IMR-90 (cell line): ENCODE measurements at regions not wholly inside any gene's neighbourhood (a gene's known extent, or its start where the extent isn't known, plus 50 kb on each side); places are given as distances from the start of the nearest gene placed in this dataset.

Experiments
- ATAC-seq: fragments of 200-7000 bp; cut with Tn5 transposase; 2 replicates; pipeline ENCODE4 v1.9.1; 2020; ENCODE audit warnings: low read depth, mild to moderate bottlenecking, moderate library complexity
- BruUV-seq: library from RNA; stranded (reverse); fragments of 400-500 nt; replicated peaks from 2 replicates; lab custom pipeline; 2021; lab: Mats Ljungman, UMichigan
- CTCF ChIA-PET: fragments of 300-600 bp; formaldehyde crosslinking; extraction: SDS; loops from one replicate; lab custom pipeline; 2021; ENCODE audit warnings: antibody characterized with exemption; lab: Yijun Ruan, JAX
- POLR2A ChIA-PET: fragments of 300-600 bp; sonication (Branson Sonifier 250); formaldehyde crosslinking; loops from one replicate; lab custom pipeline; 2022; ENCODE audit warnings: antibody characterized with exemption; ENCODE audit not compliant: unreplicated experiment; lab: Charles Lee
- DNase-seq: peaks from one replicate; pipeline ENCODE4 v3.0.0; 2013
- H2AFZ ChIP-seq: replicated peaks from 2 replicates; pipeline ENCODE3; 2013; ENCODE audit warnings: low read length, mild to moderate bottlenecking; ENCODE audit not compliant: poor library complexity
- H2AK5ac ChIP-seq: 2 replicates; pipeline ENCODE4 v1.6.1; 2013; ENCODE audit warnings: low read depth, low read length, inconsistent platforms
- H2AK9ac ChIP-seq: replicated peaks from 2 replicates; pipeline ENCODE3; 2013; ENCODE audit warnings: mild to moderate bottlenecking, low read depth, low read length, moderate library complexity; ENCODE audit not compliant: poor library complexity
- H2BK120ac ChIP-seq: 2 replicates; pipeline ENCODE4 v1.6.1; 2013; ENCODE audit warnings: low read depth, low read length, inconsistent platforms
- H2BK15ac ChIP-seq: 3 replicates; pipeline ENCODE4 v1.6.1; 2013; ENCODE audit warnings: low read depth, low read length, inconsistent platforms
- H2BK20ac ChIP-seq: 2 replicates; pipeline ENCODE4 v1.6.1; 2013; ENCODE audit warnings: low read depth, mild to moderate bottlenecking, inconsistent platforms, low read length, moderate library complexity
- H2BK5ac ChIP-seq: 2 replicates; pipeline ENCODE4 v1.6.1; 2013; ENCODE audit warnings: mild to moderate bottlenecking, low read depth, low read length, inconsistent platforms; ENCODE audit not compliant: poor library complexity, severe bottlenecking
- H3K14ac ChIP-seq: replicated peaks from 2 replicates; pipeline ENCODE4 v1.6.1; 2013; ENCODE audit warnings: low read depth, low read length, inconsistent platforms
- H3K18ac ChIP-seq: 2 replicates; pipeline ENCODE4 v1.6.1; 2013; ENCODE audit warnings: low read depth, low read length, control low read depth
- H3K23ac ChIP-seq: 2 replicates; pipeline ENCODE4 v1.6.1; 2013; ENCODE audit warnings: low read depth, low read length, inconsistent platforms
- H3K27ac ChIP-seq: 2 replicates; pipeline ENCODE4 v1.5.1; 2013; ENCODE audit warnings: mild to moderate bottlenecking, control low read depth, low read length; ENCODE audit not compliant: insufficient read depth
- H3K27me3 ChIP-seq: 2 replicates; pipeline ENCODE4 v1.6.1; 2013; ENCODE audit warnings: low read length; ENCODE audit not compliant: control insufficient read depth, insufficient read depth
- H3K36me3 ChIP-seq: 2 replicates; pipeline ENCODE4 v1.6.1; 2013; ENCODE audit warnings: low read length, mixed read lengths; ENCODE audit not compliant: control insufficient read depth, insufficient read depth
- H3K4ac ChIP-seq: 2 replicates; pipeline ENCODE4 v1.6.1; 2013; ENCODE audit warnings: low read depth, low read length, inconsistent platforms
- H3K4me1 ChIP-seq: 2 replicates; pipeline ENCODE4 v1.6.1; 2013; ENCODE audit warnings: low read length, mixed read lengths; ENCODE audit not compliant: control insufficient read depth, insufficient read depth
- H3K4me2 ChIP-seq: 2 replicates; pipeline ENCODE4 v1.6.1; 2013; ENCODE audit warnings: low read depth, mild to moderate bottlenecking, control low read depth, low read length, moderate library complexity
- H3K4me3 ChIP-seq: 2 replicates; pipeline ENCODE4 v1.5.1; 2013; ENCODE audit warnings: low read depth, mild to moderate bottlenecking, control low read depth, low read length, moderate library complexity; ENCODE audit not compliant: insufficient read depth
- H3K56ac ChIP-seq: 2 replicates; pipeline ENCODE4 v1.6.1; 2013; ENCODE audit warnings: low read length, inconsistent platforms; ENCODE audit not compliant: insufficient read depth; ENCODE audit errors: extremely low read depth
- H3K79me1 ChIP-seq, 2 experiments: 2 replicates each; pipeline ENCODE4 v1.6.1; 2013; ENCODE audit warnings: low read length in 2 of 2, inconsistent platforms in 1 of 2, low read depth in 1 of 2
- H3K9ac ChIP-seq: 2 replicates; pipeline ENCODE4 v1.6.1; 2013; ENCODE audit warnings: low read depth, low read length, control low read depth
- H3K9me1 ChIP-seq: 2 replicates; pipeline ENCODE4 v1.6.1; 2013; ENCODE audit warnings: low read length, inconsistent platforms; ENCODE audit not compliant: insufficient read depth
- H3K9me3 ChIP-seq: 2 replicates; pipeline ENCODE4 v1.6.1; 2013; ENCODE audit warnings: low read length; ENCODE audit not compliant: control insufficient read depth, insufficient read depth
- H4K20me1 ChIP-seq: 2 replicates; pipeline ENCODE4 v1.6.1; 2013; ENCODE audit warnings: low read length, inconsistent platforms; ENCODE audit not compliant: insufficient read depth
- H4K5ac ChIP-seq: 2 replicates; pipeline ENCODE4 v1.6.1; 2013; ENCODE audit warnings: mild to moderate bottlenecking, low read depth, low read length, control low read depth
- H4K8ac ChIP-seq, 2 experiments: 2 replicates each; pipeline ENCODE4 v1.6.1; 2013; ENCODE audit warnings: low read depth in 2 of 2, low read length in 2 of 2, control low read depth in 1 of 2, inconsistent platforms in 1 of 2
- H4K91ac ChIP-seq: 2 replicates; pipeline ENCODE4 v1.6.1; 2013; ENCODE audit warnings: low read depth, low read length, inconsistent platforms; ENCODE audit not compliant: insufficient read depth
- CTCF ChIP-seq: conservative IDR thresholded peaks from 2 replicates; pipeline ENCODE4 v1.5.1; 2012; ENCODE audit warnings: mild to moderate bottlenecking, low read depth, low read length, improper control_type of control experiment
- USF2 ChIP-seq: fragments of 150-350 bp; IDR thresholded peaks from 2 replicates; pipeline ENCODE4 v1.6.1; 2017; ENCODE audit warnings: mild to moderate bottlenecking, antibody characterized with exemption, low read length, low read depth
- WGBS, 2 experiments: methylation state at CpG; one replicate each; pipeline versions ENCODE4 v1.1.5 to v1.1.7; 2013; ENCODE audit warnings: missing lambda C conversion rate in 2 of 2; ENCODE audit not compliant: insufficient read length in 1 of 2; ENCODE audit errors: extremely low coverage in 2 of 2; 5-methylcytosine and 5-hydroxymethylcytosine counted together
- dilution Hi-C: fragments of 300-500 bp; cut with HindIII; formaldehyde crosslinking; loops from one replicate; pipeline ENCODE4 v1.14.3; 2018; ENCODE audit warnings: low sequenced_read_pairs; ENCODE audit not compliant: unreplicated experiment
- in situ Hi-C: fragments of 300-500 bp; cut with MboI; formaldehyde crosslinking; loops from 3 replicates; pipeline ENCODE4 v1.14.3; 2019; ENCODE audit warnings: low sequenced_read_pairs, inconsistent platforms, mixed read lengths
- intact Hi-C: fragments of 100-400 bp; cut with micrococcal nuclease; formaldehyde crosslinking; loops from 2 replicates; pipeline ENCODE4 v1.10.0; 2022

GRCh38 chr2:114201781-114202180 lies 240.7 kb upstream of the DPP10 start:
- WGBS, 2 experiments, result no CpG with 5 or more reads among the region's 3 CpGs
- no peak overlapping the region for H2AK5ac ChIP-seq
- in situ Hi-C loops (no loop called here), intact Hi-C loops (no loop called here), dilution Hi-C loops (no loop called here)
- no peak overlapping the region for H3K4ac ChIP-seq
- no peak overlapping the region for H3K23ac ChIP-seq
- no peak overlapping the region for H4K5ac ChIP-seq
- no peaks in the 10 kb centered on the region for H3K9me1 ChIP-seq
- ChIA-PET CTCF (no interaction called here), POLR2A (no interaction called here)
- H3K56ac ChIP-seq, result no peak overlapping the region
- H3K36me3 ChIP-seq, result no peaks in the 10 kb centered on the region
- H3K14ac ChIP-seq, result no peak overlapping the region
- H3K9ac ChIP-seq, result no peak overlapping the region
- H2AFZ ChIP-seq, result no peak overlapping the region
- DNase-seq, result no peak
- ATAC-seq, result no peak
- H3K18ac ChIP-seq, result no peak overlapping the region
- H3K27ac ChIP-seq, result no peak overlapping the region
- H3K4me3 ChIP-seq, result no peak overlapping the region
- no peaks in the 10 kb centered on the region for H3K4me1 ChIP-seq
- no peak overlapping the region for H2BK120ac ChIP-seq
- no peak overlapping the region for H2BK5ac ChIP-seq
- no peak overlapping the region for H2BK15ac ChIP-seq
- no peak overlapping the region for H2AK9ac ChIP-seq
- no peak overlapping the region for H4K91ac ChIP-seq
- peak; percentile 9; the same call in 1 of the 2 replicates for TF ChIP-seq CTCF
- TF ChIP-seq USF2, result no peak
- no peaks in the 10 kb centered on the region for H3K9me3 ChIP-seq
- H2BK20ac ChIP-seq, result no peak overlapping the region
- no peak overlapping the region for H4K8ac ChIP-seq
- no peaks in the 10 kb centered on the region for H3K79me1 ChIP-seq
- no TSS peak for BruUV-seq
- H4K20me1 ChIP-seq, result no peaks in the 10 kb centered on the region
- H3K4me2 ChIP-seq, result no peak overlapping the region
- no peaks in the 10 kb centered on the region for H3K27me3 ChIP-seq
